K562 (cell line): ENCODE measurements at regions not wholly inside any gene's neighbourhood (a gene's known extent, or its start where the extent isn't known, plus 50 kb on each side); places are given as distances from the start of the nearest gene placed in this dataset.

ENCODE experiments used
- ATAC-seq: fragments of 200-7000 bp; cut with Tn5 transposase; 3 replicates; pipeline ENCODE4 v1.9.1; 2020; ENCODE audit warnings: moderate library complexity
- BruUV-seq: library from RNA; stranded (reverse); fragments of 400-500 nt; replicated peaks from 2 replicates; lab custom pipeline; 2021; lab: Mats Ljungman, UMichigan
- CTCF ChIA-PET: fragments of 300-600 bp; formaldehyde crosslinking; extraction: SDS; loops from one replicate; lab custom pipeline; 2021; ENCODE audit warnings: low intra/inter-chr PET ratio; lab: Yijun Ruan, JAX
- POLR2A ChIA-PET: fragments of 300-600, 350-650 bp; sonication (Branson Sonifier 250); formaldehyde crosslinking; extraction: SDS; loops from one replicate; lab custom pipeline; 2021; ENCODE audit warnings: antibody characterized with exemption, inconsistent platforms; lab: Yijun Ruan, JAX
- DNase-seq, 4 experiments: peaks; one replicate each; pipeline versions ENCODE4 v3.0.0 to v3.0.0-alpha.2; 2011 to 2018; ENCODE audit warnings: low spot score in 3 of 4, mixed read lengths in 3 of 4; ENCODE audit errors: extremely low read depth in 1 of 4
- FAIRE-seq: peaks from 2 replicates; lab custom pipeline; 2011; peaks lifted over from hg19 to GRCh38; lab: Jason Lieb, UNC
- H2AFZ ChIP-seq: 2 replicates; pipeline ENCODE4 v1.6.0; 2011; ENCODE audit warnings: low read depth, low read length, control low read depth, inconsistent platforms
- H3K27ac ChIP-seq: fragments of 200-600 bp; 3 replicates; pipeline ENCODE4 v1.8.0; 2011; ENCODE audit warnings: low read depth, mild to moderate bottlenecking, control low read depth, inconsistent platforms, low read length, moderate library complexity, mixed read lengths; ENCODE audit errors: extremely low read depth
- H3K27me3 ChIP-seq, 2 experiments: fragments of 300-600 bp in 1 of 2; 2 replicates in 1 of 2; 3 replicates in 1 of 2; pipeline versions ENCODE4 v1.6.0 to v1.8.0; 2011; ENCODE audit warnings: inconsistent platforms in 2 of 2, low read length in 2 of 2, mild to moderate bottlenecking in 1 of 2, mixed read lengths in 1 of 2, moderate library complexity in 1 of 2; ENCODE audit not compliant: control insufficient read depth in 2 of 2, insufficient read depth in 2 of 2
- H3K36me3 ChIP-seq: fragments of 300-600 bp; 3 replicates; pipeline ENCODE4 v1.8.0; 2011; ENCODE audit warnings: mild to moderate bottlenecking, low read length, inconsistent platforms; ENCODE audit not compliant: control insufficient read depth, insufficient read depth
- H3K4me1 ChIP-seq, 2 experiments: fragments of 200-600 bp in 1 of 2; replicated peaks in 1 of 2; 2 replicates in 1 of 2; 3 replicates in 1 of 2; pipeline versions ENCODE4 v1.5.1 to v1.8.0; 2011; ENCODE audit warnings: inconsistent platforms in 2 of 2, low read length in 2 of 2, mild to moderate bottlenecking in 1 of 2, mixed read lengths in 1 of 2, moderate library complexity in 1 of 2; ENCODE audit not compliant: control insufficient read depth in 2 of 2, insufficient read depth in 2 of 2
- H3K4me2 ChIP-seq: 2 replicates; pipeline ENCODE4 v1.6.1; 2011; ENCODE audit warnings: low read length, control low read depth, inconsistent platforms, mixed read lengths; ENCODE audit not compliant: insufficient read depth
- H3K4me3 ChIP-seq: fragments of 200-600 bp; sonication (generic), shearing (Covaris generic); 2 replicates; pipeline ENCODE4 v1.5.1; 2016; ENCODE audit warnings: control low read depth, inconsistent platforms
- H3K79me2 ChIP-seq: fragments of 200-600 bp; 3 replicates; pipeline ENCODE4 v1.8.0; 2011; ENCODE audit warnings: low read length, inconsistent platforms; ENCODE audit not compliant: control insufficient read depth, insufficient read depth
- H3K9ac ChIP-seq, 2 experiments: 2 replicates each; pipeline versions ENCODE4 v1.6.0 to v1.6.1; 2011; ENCODE audit warnings: low read depth in 2 of 2, low read length in 2 of 2, control low read depth in 1 of 2, inconsistent platforms in 1 of 2, mild to moderate bottlenecking in 1 of 2, mixed read lengths in 1 of 2; ENCODE audit not compliant: insufficient read depth in 1 of 2
- H3K9me1 ChIP-seq: one replicate; pipeline ENCODE4 v1.6.0; 2011; ENCODE audit warnings: inconsistent platforms, mild to moderate bottlenecking, low read length, moderate library complexity; ENCODE audit not compliant: control insufficient read depth, insufficient read depth
- H3K9me3 ChIP-seq: replicated peaks from 2 replicates; pipeline ENCODE4 v1.5.1; 2011; ENCODE audit warnings: low read depth, low read length, inconsistent platforms; ENCODE audit not compliant: control insufficient read depth, insufficient read depth
- H4K20me1 ChIP-seq: replicated peaks from 2 replicates; pipeline ENCODE4 v1.6.1; 2011; ENCODE audit warnings: low read length, inconsistent platforms, mixed read lengths; ENCODE audit not compliant: control insufficient read depth, insufficient read depth
- DNMT1 ChIP-seq: fragments of 450-650 bp; IDR thresholded peaks from 2 replicates; pipeline ENCODE4 v1.6.1; 2016; ENCODE audit warnings: antibody characterized with exemption, mild to moderate bottlenecking
- ESRRA ChIP-seq: fragments of 450-650 bp; IDR thresholded peaks from 2 replicates; pipeline ENCODE4 v1.6.1; 2014; ENCODE audit warnings: low read depth, mild to moderate bottlenecking, moderate library complexity, borderline replicate concordance
- FOS ChIP-seq: IDR thresholded peaks from 3 replicates; pipeline ENCODE4 v1.6.1; 2011; ENCODE audit not compliant: insufficient read length; ENCODE audit errors: extremely low read depth
- PHB ChIP-seq: fragments of 250-450 bp; sonication (Bioruptor Pico); IDR thresholded peaks from 2 replicates; pipeline ENCODE4 v1.5.0; 2021
- PHF8 ChIP-seq: fragments of 200-600 bp; sonication (generic); IDR thresholded peaks from 2 replicates; pipeline ENCODE4 v1.6.1; 2012; ENCODE audit warnings: mixed run types, mild to moderate bottlenecking, inconsistent platforms, low read length, moderate library complexity, borderline replicate concordance
- PTTG1 ChIP-seq: fragments of 450-650 bp; IDR thresholded peaks from 2 replicates; pipeline ENCODE4 v1.6.1; 2016; ENCODE audit warnings: low read depth, mild to moderate bottlenecking, missing genetic modification characterization, missing compliant biosample characterization
- SRF ChIP-seq, 2 experiments: fragments of 250-450, 450-650 bp in 1 of 2; sonication (Bioruptor Pico) in 1 of 2; sonication (generic) in 1 of 2; formaldehyde crosslinking; IDR thresholded peaks; 2 replicates each; pipeline versions ENCODE4 v1.5.0 to v1.5.1; 2020 to 2022; ENCODE audit warnings: mild to moderate bottlenecking in 1 of 2, missing genetic modification reagents in 1 of 2
- ZBTB17 ChIP-seq: fragments of 450-650 bp; formaldehyde crosslinking; IDR thresholded peaks from 2 replicates; pipeline ENCODE4 v1.4.0; 2020; ENCODE audit warnings: mild to moderate bottlenecking
- ZNF766 ChIP-seq: fragments of 200-800 bp; sonication (Bioruptor generic); conservative IDR thresholded peaks from 2 replicates; pipeline ENCODE4 v1.6.1; 2016; ENCODE audit warnings: missing genetic modification characterization, missing compliant biosample characterization
- WGBS: fragments of 100-300 bp; shearing (Covaris generic); methylation state at CpG from one replicate; pipeline ENCODE4 v1.1.6; 2016; ENCODE audit warnings: low coverage, mixed read lengths; ENCODE audit not compliant: insufficient coverage; ENCODE audit errors: missing lambda C conversion rate; 5-methylcytosine and 5-hydroxymethylcytosine counted together
- in situ Hi-C: fragments of 300-500 bp; cut with MboI; formaldehyde crosslinking; loops from 4 replicates; pipeline ENCODE4 v1.15.0; 2018; ENCODE audit warnings: inconsistent platforms, mixed read lengths
- intact Hi-C: fragments of 100-400 bp; cut with micrococcal nuclease; formaldehyde crosslinking; loops from 2 replicates; pipeline ENCODE4 v1.14.2; 2022

DNA sequence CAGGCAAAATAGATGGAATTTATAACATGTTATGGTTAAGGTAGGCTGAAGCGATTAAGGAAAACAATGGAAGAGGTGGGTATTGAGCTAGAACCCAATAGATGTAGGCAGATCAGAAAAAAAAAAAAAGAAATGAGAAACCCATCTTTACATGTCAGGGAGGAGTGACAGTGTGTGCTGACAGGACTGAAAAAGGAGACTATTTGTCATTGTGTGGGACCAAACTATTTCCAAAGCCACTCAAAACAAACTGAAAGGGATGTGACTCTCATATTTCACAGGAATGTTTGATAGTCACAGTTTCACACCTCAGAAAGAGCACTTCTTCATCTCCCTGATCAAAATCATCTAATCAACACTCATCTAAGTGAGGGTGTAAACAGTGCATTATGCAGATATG, 122.3 kb upstream of the KIF2A start:
- no peaks in the 10 kb centered on the region for H3K9me3 ChIP-seq
- H3K79me2 ChIP-seq = no peaks in the 10 kb centered on the region
- intact Hi-C loops = no loop called here
- BruUV-seq = no TSS peak
- FAIRE-seq (no peak), DNase-seq (no peak), ATAC-seq (no peak)
- H3K4me3 ChIP-seq = no peak overlapping the region
- H3K4me2 ChIP-seq = no peak overlapping the region
- peaks cover 0 to 5% of the 10 kb centered on the region in 2 experiments; a peak in 2 of 5 replicates for H3K27me3 ChIP-seq
- WGBS = 0% methylated on average over 1 of the region's 1 CpG
- CTCF ChIA-PET = no interaction called here
- no peaks in the 10 kb centered on the region for H3K9me1 ChIP-seq
- in situ Hi-C loops = loop anchor here (25.0 kb wide), 1 partner anchor 604 kb away; no protein-coding TSS in a partner anchor
- no peak overlapping the region for H3K27ac ChIP-seq
- no peak overlapping the region for H2AFZ ChIP-seq
- H3K36me3 ChIP-seq = no peaks in the 10 kb centered on the region
- no peak for TF ChIP-seq DNMT1
- no peak for TF ChIP-seq ZBTB17
- no peak for TF ChIP-seq FOS
- no peak for TF ChIP-seq ESRRA
- no peak for TF ChIP-seq PHB (CRISPR knock-in tag)
- TF ChIP-seq PHF8 = no peak
- no peak for TF ChIP-seq SRF (CRISPR knock-in tag; IDR thresholded peaks at IDR 0.05)
- TF ChIP-seq PTTG1 (tag) = no peak
- H3K4me1 ChIP-seq = no peaks in the 10 kb centered on the region
- POLR2A ChIA-PET = no interaction called here
- H3K9ac ChIP-seq = no peak overlapping the region
- no peaks in the 10 kb centered on the region for H4K20me1 ChIP-seq

DNA sequence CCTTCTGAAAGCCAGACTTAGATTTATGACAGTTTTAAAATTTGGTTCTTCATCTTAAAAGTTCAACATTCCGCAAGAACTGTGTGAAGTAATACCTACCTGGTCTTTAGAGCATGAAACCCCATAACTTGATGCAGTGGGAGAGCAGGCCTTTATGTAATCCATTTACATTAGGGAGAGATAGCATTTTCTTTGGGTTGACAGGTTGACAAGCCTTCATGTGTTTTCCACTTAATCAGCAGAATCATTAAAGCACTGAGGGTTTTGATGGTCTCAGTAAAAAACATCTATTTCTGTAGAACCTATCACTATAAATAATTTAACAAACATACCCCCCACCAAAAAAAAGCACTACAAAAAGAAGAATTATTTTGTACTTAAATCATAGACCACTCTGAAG, 121.6 kb upstream of the KIF2A start:
- CTCF ChIA-PET = no interaction called here
- FAIRE-seq = no peak
- no TSS peak for BruUV-seq

More for the DNA sequence above, 121.6 kb upstream of the KIF2A start:
- Histone ChIP-seq H3K4me3 (no peak overlapping the region), H3K4me2 (no peak overlapping the region), H2AFZ (no peak overlapping the region), H3K36me3 (no peaks in the 10 kb centered on the region), H3K27ac (no peak overlapping the region), H4K20me1 (no peaks in the 10 kb centered on the region), H3K79me2 (no peaks in the 10 kb centered on the region), H3K9ac (no peak overlapping the region), H3K9me1 (no peaks in the 10 kb centered on the region), H3K4me1 (no peaks in the 10 kb centered on the region), H3K9me3 (no peaks in the 10 kb centered on the region), H3K27me3 (peaks cover 0 to 5% of the 10 kb centered on the region in 2 experiments; a peak in 2 of 5 replicates)
- in situ Hi-C loops (loop anchor here (25.0 kb wide), 1 partner anchor 603 kb away; no protein-coding TSS in a partner anchor), intact Hi-C loops (no loop called here)
- TF ChIP-seq ZNF766 (CRISPR knock-in tag) = no peak
- no peak for DNase-seq
- no peak for ATAC-seq
- 0% methylated on average over 1 of the region's 1 CpG for WGBS
- POLR2A ChIA-PET = no interaction called here
